Endodermal cell (in vitro differentiated cells): ENCODE measurements at regions not wholly inside any gene's neighbourhood (a gene's known extent, or its start where the extent isn't known, plus 50 kb on each side); places are given as distances from the start of the nearest gene placed in this dataset.
A peak's percentile ranks its signal among the peaks of the same experiment; 100 is the strongest.

Experiments
- DNase-seq: peaks from one replicate; pipeline ENCODE4 v3.0.0-alpha.2; 2017
- H3K27ac ChIP-seq: 2 replicates; pipeline ENCODE4 v1.5.1; 2013; ENCODE audit warnings: mild to moderate bottlenecking, low read depth, low read length, moderate library complexity
- H3K27me3 ChIP-seq: 2 replicates; pipeline ENCODE4 v1.6.1; 2013; ENCODE audit warnings: mild to moderate bottlenecking, low read length, moderate library complexity; ENCODE audit not compliant: insufficient read depth, control insufficient read depth, poor library complexity, severe bottlenecking
- H3K36me3 ChIP-seq: 2 replicates; pipeline ENCODE4 v1.7.0; 2013; ENCODE audit warnings: mild to moderate bottlenecking, low read length, moderate library complexity; ENCODE audit not compliant: control insufficient read depth, insufficient read depth
- H3K4me1 ChIP-seq: one replicate; pipeline ENCODE4 v1.7.0; 2013; ENCODE audit warnings: low read length; ENCODE audit not compliant: control insufficient read depth, insufficient read depth
- H3K4me3 ChIP-seq: 2 replicates; pipeline ENCODE4 v1.5.1; 2013; ENCODE audit warnings: mild to moderate bottlenecking, low read length, moderate library complexity
- H3K9ac ChIP-seq: 2 replicates; pipeline ENCODE4 v1.6.1; 2013; ENCODE audit warnings: mild to moderate bottlenecking, low read length, moderate library complexity; ENCODE audit not compliant: poor library complexity, severe bottlenecking; ENCODE audit errors: extremely low read depth
- H3K9me3 ChIP-seq: 2 replicates; pipeline ENCODE4 v1.6.1; 2013; ENCODE audit warnings: mild to moderate bottlenecking, low read length, moderate library complexity; ENCODE audit not compliant: control insufficient read depth
- H3K27ac Mint-ChIP-seq: 2 replicates; pipeline ENCODE4 v1.8.0; 2020; ENCODE audit warnings: mixed read lengths
- H3K27me3 Mint-ChIP-seq: 2 replicates; pipeline ENCODE4 v1.8.0; 2021; ENCODE audit warnings: mild to moderate bottlenecking, mixed read lengths; ENCODE audit not compliant: insufficient read depth
- H3K36me3 Mint-ChIP-seq: 2 replicates; pipeline ENCODE4 v1.8.0; 2020; ENCODE audit warnings: low read depth, mixed read lengths
- H3K4me1 Mint-ChIP-seq: 2 replicates; pipeline ENCODE4 v1.8.0; 2020; ENCODE audit warnings: mixed read lengths
- H3K4me3 Mint-ChIP-seq: 2 replicates; pipeline ENCODE4 v1.8.0; 2020; ENCODE audit warnings: mild to moderate bottlenecking, moderate library complexity, mixed read lengths
- H3K9me3 Mint-ChIP-seq: 2 replicates; pipeline ENCODE4 v1.8.0; 2020; ENCODE audit warnings: mild to moderate bottlenecking, mixed read lengths
- CTCF ChIP-seq: fragments of 200-600 bp; sonication (generic); conservative IDR thresholded peaks from 2 replicates; pipeline ENCODE4 v1.5.0; 2021; ENCODE audit warnings: antibody characterized with exemption, mild to moderate bottlenecking
- WGBS, 2 experiments: methylation state at CpG; one replicate each; pipeline versions ENCODE4 v1.1.5 to v1.1.7; 2013; ENCODE audit warnings: missing lambda C conversion rate in 2 of 2, mixed read lengths in 1 of 2; ENCODE audit not compliant: insufficient coverage in 1 of 2, insufficient read length in 1 of 2; 5-methylcytosine and 5-hydroxymethylcytosine counted together

- no peak overlapping the region for H3K27ac ChIP-seq
- Mint-ChIP-seq H3K27me3 (no peaks in the 10 kb centered on the region), H3K27ac (no peak overlapping the region), H3K36me3 (no peaks in the 10 kb centered on the region), H3K4me3 (no peak overlapping the region), H3K4me1 (no peaks in the 10 kb centered on the region), H3K9me3 (peaks cover 22% of the 10 kb centered on the region)
- H3K9ac ChIP-seq = no peak overlapping the region
- no peaks in the 10 kb centered on the region for H3K27me3 ChIP-seq
- DNase-seq = no peak
- no peaks in the 10 kb centered on the region for H3K4me1 ChIP-seq
- 81 to 86% methylated on average over 2 to 5 of the region's 5 CpGs for WGBS, 2 experiments
- TF ChIP-seq CTCF = no peak
- no peak overlapping the region for H3K4me3 ChIP-seq
- H3K36me3 ChIP-seq = no peaks in the 10 kb centered on the region
- H3K9me3 ChIP-seq = no peaks in the 10 kb centered on the region
Measured at GRCh38 chr13:62973804-62974203, 1558.2 kb upstream of the PCDH20 start.

- Mint-ChIP-seq H3K4me3 (no peak overlapping the region), H3K36me3 (peaks cover 2% of the 10 kb centered on the region), H3K4me1 (peaks cover 21% of the 10 kb centered on the region), H3K27ac (no peak overlapping the region), H3K27me3 (no peaks in the 10 kb centered on the region), H3K9me3 (peaks cover 21% of the 10 kb centered on the region)
- Histone ChIP-seq H3K4me3 (peak overlapping the region; percentile 14), H3K36me3 (no peaks in the 10 kb centered on the region), H3K27ac (no peak overlapping the region), H3K27me3 (no peaks in the 10 kb centered on the region), H3K4me1 (peaks cover 6% of the 10 kb centered on the region), H3K9ac (no peak overlapping the region), H3K9me3 (peaks cover 21% of the 10 kb centered on the region)
- no peak for DNase-seq
- TF ChIP-seq CTCF = no peak
Measured at GRCh38 chr13:62964522-62964921, 1548.9 kb upstream of the PCDH20 start.

GRCh38 chr13:62960723-62961122, 1545.1 kb upstream of the PCDH20 start:
- H3K27ac Mint-ChIP-seq = no peak overlapping the region
- Histone ChIP-seq H3K36me3 (no peaks in the 10 kb centered on the region), H3K27me3 (no peaks in the 10 kb centered on the region), H3K9me3 (peaks cover 17% of the 10 kb centered on the region), H3K4me3 (no peak overlapping the region), H3K4me1 (peaks cover 6% of the 10 kb centered on the region), H3K9ac (no peak overlapping the region), H3K27ac (no peak overlapping the region)
- H3K4me3 Mint-ChIP-seq = no peak overlapping the region
- H3K4me1 Mint-ChIP-seq = peaks cover 21% of the 10 kb centered on the region
- no peak for TF ChIP-seq CTCF
- 65% methylated on average over 2 of the region's 3 CpGs; no CpG with 5 or more reads in 1 of the 2 experiments for WGBS, 2 experiments
- H3K27me3 Mint-ChIP-seq = no peaks in the 10 kb centered on the region
- peaks cover 2% of the 10 kb centered on the region for H3K36me3 Mint-ChIP-seq
- peak; percentile 54 for DNase-seq
- peaks cover 21% of the 10 kb centered on the region for H3K9me3 Mint-ChIP-seq
